ENCODE measurements at regions not wholly inside any gene's neighbourhood (a gene's known extent, or its start where the extent isn't known, plus 50 kb on each side); places are given as distances from the start of the nearest gene placed in this dataset.

DNA sequence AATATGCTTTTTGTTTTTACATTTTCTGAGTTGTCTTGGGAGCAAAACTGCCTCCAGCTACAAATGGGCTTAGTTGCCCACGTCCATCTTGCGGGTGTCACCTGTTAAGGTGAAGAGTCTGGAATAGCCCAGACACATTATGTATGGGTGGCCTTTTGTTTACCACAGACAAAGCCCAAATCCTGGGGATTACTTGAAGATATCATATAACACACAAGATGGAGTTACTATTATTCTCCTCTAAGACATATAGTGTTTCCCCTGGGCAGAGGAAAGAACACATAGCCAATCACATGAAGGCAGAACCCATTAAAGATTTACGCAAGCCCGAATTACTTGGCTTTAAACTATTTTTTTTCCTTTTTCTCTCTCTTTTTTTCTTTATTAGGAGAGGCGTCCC, 625.6 kb upstream of the FAM241A start:
- no peak overlapping the region for H2AFZ ChIP-seq (ENCODE audit: control insufficient read depth, low read depth, low read length)
- H3K27me3 ChIP-seq (replicated peaks in 1 of 2; ENCODE audit: control insufficient read depth in 2 of 2, insufficient read depth in 2 of 2, low read length in 1 of 2): no peaks in the 10 kb centered on the region
- intact Hi-C loops (cut with micrococcal nuclease; ENCODE audit: unreplicated experiment): no loop called here
- H3K9me3 ChIP-seq (replicated peaks; ENCODE audit: control insufficient read depth, insufficient read depth, low read length): no peaks in the 10 kb centered on the region
- no peaks in the 10 kb centered on the region for H3K36me3 ChIP-seq (ENCODE audit: control insufficient read depth in 2 of 2, insufficient read depth in 2 of 2, low read length in 1 of 2)
- no peaks in the 10 kb centered on the region for H4K20me1 ChIP-seq (ENCODE audit: control insufficient read depth, insufficient read depth)
- no peaks in the 10 kb centered on the region for H3K79me2 ChIP-seq (ENCODE audit: control insufficient read depth, insufficient read depth, low read length)
- ChIA-PET POLR2A (no interaction called here), CTCF (no interaction called here), SMC1A (ENCODE audit: uncharacterized antibody, unreplicated experiment) (no interaction called here), RAD21 (ENCODE audit: unreplicated experiment) (interaction anchor here (0.5 kb wide), 1 partner anchor 263 kb away, joined by 5 read pairs; no protein-coding TSS in a partner anchor)
- H3K27ac ChIP-seq (ENCODE audit: control insufficient read depth, insufficient read depth): no peak overlapping the region
- 38% methylated on average over 5 of the region's 5 CpGs for WGBS (ENCODE audit: insufficient coverage, insufficient replicate concordance, low lambda C conversion rate, missing lambda C conversion rate)
- no peaks in the 10 kb centered on the region for H3K4me1 ChIP-seq (ENCODE audit: control insufficient read depth, insufficient read depth, low read length)
- no peak overlapping the region for H3K9ac ChIP-seq (ENCODE audit: control insufficient read depth, insufficient read depth, low read length)
- DNase-seq (ENCODE audit: low read depth, low spot score) (no peak), ATAC-seq (no peak), FAIRE-seq (no peak)
- no peak overlapping the region for H3K4me3 ChIP-seq
- in situ Hi-C loops (cut with MboI): no loop called here
- no TSS peak for BruUV-seq (replicated peaks)
- no peak overlapping the region for H3K4me2 ChIP-seq (ENCODE audit: control insufficient read depth, insufficient read depth)
- TF ChIP-seq, protein P1, sequence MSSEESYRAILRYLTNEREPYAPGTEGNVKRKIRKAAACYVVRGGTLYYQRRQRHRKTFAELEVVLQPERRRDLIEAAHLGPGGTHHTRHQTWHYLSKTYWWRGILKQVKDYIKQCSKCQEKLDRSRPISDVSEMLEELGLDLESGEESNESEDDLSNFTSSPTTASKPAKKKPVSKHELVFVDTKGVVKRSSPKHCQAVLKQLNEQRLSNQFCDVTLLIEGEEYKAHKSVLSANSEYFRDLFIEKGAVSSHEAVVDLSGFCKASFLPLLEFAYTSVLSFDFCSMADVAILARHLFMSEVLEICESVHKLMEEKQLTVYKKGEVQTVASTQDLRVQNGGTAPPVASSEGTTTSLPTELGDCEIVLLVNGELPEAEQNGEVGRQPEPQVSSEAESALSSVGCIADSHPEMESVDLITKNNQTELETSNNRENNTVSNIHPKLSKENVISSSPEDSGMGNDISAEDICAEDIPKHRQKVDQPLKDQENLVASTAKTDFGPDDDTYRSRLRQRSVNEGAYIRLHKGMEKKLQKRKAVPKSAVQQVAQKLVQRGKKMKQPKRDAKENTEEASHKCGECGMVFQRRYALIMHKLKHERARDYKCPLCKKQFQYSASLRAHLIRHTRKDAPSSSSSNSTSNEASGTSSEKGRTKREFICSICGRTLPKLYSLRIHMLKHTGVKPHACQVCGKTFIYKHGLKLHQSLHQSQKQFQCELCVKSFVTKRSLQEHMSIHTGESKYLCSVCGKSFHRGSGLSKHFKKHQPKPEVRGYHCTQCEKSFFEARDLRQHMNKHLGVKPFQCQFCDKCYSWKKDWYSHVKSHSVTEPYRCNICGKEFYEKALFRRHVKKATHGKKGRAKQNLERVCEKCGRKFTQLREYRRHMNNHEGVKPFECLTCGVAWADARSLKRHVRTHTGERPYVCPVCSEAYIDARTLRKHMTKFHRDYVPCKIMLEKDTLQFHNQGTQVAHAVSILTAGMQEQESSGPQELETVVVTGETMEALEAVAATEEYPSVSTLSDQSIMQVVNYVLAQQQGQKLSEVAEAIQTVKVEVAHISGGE (CRISPR knock-in tag; IDR thresholded peaks at IDR 0.05): no peak
- no peak for TF ChIP-seq MTA3 (IDR thresholded peaks at IDR 0.05; ENCODE audit: borderline replicate concordance, low read length)
- TF ChIP-seq CHD1 (IDR thresholded peaks at IDR 0.05; ENCODE audit: low read depth, low read length): no peak
- no peak for TF ChIP-seq IKZF2 (IDR thresholded peaks at IDR 0.05)
- TF ChIP-seq, protein P2, sequence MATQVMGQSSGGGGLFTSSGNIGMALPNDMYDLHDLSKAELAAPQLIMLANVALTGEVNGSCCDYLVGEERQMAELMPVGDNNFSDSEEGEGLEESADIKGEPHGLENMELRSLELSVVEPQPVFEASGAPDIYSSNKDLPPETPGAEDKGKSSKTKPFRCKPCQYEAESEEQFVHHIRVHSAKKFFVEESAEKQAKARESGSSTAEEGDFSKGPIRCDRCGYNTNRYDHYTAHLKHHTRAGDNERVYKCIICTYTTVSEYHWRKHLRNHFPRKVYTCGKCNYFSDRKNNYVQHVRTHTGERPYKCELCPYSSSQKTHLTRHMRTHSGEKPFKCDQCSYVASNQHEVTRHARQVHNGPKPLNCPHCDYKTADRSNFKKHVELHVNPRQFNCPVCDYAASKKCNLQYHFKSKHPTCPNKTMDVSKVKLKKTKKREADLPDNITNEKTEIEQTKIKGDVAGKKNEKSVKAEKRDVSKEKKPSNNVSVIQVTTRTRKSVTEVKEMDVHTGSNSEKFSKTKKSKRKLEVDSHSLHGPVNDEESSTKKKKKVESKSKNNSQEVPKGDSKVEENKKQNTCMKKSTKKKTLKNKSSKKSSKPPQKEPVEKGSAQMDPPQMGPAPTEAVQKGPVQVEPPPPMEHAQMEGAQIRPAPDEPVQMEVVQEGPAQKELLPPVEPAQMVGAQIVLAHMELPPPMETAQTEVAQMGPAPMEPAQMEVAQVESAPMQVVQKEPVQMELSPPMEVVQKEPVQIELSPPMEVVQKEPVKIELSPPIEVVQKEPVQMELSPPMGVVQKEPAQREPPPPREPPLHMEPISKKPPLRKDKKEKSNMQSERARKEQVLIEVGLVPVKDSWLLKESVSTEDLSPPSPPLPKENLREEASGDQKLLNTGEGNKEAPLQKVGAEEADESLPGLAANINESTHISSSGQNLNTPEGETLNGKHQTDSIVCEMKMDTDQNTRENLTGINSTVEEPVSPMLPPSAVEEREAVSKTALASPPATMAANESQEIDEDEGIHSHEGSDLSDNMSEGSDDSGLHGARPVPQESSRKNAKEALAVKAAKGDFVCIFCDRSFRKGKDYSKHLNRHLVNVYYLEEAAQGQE (IDR thresholded peaks at IDR 0.05; ENCODE audit: low read depth, low read length): no peak
- TF ChIP-seq WRNIP1 (IDR thresholded peaks at IDR 0.05; ENCODE audit: borderline replicate concordance, low read depth, low read length): no peak
- TF ChIP-seq, protein P3, sequence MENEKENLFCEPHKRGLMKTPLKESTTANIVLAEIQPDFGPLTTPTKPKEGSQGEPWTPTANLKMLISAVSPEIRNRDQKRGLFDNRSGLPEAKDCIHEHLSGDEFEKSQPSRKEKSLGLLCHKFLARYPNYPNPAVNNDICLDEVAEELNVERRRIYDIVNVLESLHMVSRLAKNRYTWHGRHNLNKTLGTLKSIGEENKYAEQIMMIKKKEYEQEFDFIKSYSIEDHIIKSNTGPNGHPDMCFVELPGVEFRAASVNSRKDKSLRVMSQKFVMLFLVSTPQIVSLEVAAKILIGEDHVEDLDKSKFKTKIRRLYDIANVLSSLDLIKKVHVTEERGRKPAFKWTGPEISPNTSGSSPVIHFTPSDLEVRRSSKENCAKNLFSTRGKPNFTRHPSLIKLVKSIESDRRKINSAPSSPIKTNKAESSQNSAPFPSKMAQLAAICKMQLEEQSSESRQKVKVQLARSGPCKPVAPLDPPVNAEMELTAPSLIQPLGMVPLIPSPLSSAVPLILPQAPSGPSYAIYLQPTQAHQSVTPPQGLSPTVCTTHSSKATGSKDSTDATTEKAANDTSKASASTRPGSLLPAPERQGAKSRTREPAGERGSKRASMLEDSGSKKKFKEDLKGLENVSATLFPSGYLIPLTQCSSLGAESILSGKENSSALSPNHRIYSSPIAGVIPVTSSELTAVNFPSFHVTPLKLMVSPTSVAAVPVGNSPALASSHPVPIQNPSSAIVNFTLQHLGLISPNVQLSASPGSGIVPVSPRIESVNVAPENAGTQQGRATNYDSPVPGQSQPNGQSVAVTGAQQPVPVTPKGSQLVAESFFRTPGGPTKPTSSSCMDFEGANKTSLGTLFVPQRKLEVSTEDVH (IDR thresholded peaks at IDR 0.05; ENCODE audit: low read depth, partially characterized antibody): no peak
- no peak for TF ChIP-seq IKZF1 (conservative IDR thresholded peaks at IDR 0.05)
- TF ChIP-seq, protein P4, sequence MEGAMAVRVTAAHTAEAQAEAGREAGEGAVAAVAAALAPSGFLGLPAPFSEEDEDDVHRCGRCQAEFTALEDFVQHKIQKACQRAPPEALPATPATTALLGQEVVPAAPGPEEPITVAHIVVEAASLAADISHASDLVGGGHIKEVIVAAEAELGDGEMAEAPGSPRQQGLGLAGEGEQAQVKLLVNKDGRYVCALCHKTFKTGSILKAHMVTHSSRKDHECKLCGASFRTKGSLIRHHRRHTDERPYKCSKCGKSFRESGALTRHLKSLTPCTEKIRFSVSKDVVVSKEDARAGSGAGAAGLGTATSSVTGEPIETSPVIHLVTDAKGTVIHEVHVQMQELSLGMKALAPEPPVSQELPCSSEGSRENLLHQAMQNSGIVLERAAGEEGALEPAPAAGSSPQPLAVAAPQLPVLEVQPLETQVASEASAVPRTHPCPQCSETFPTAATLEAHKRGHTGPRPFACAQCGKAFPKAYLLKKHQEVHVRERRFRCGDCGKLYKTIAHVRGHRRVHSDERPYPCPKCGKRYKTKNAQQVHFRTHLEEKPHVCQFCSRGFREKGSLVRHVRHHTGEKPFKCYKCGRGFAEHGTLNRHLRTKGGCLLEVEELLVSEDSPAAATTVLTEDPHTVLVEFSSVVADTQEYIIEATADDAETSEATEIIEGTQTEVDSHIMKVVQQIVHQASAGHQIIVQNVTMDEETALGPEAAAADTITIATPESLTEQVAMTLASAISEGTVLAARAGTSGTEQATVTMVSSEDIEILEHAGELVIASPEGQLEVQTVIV (IDR thresholded peaks at IDR 0.05; ENCODE audit: borderline replicate concordance, partially characterized antibody): no peak
- TF ChIP-seq, protein P5, sequence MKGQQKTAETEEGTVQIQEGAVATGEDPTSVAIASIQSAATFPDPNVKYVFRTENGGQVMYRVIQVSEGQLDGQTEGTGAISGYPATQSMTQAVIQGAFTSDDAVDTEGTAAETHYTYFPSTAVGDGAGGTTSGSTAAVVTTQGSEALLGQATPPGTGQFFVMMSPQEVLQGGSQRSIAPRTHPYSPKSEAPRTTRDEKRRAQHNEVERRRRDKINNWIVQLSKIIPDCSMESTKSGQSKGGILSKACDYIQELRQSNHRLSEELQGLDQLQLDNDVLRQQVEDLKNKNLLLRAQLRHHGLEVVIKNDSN (IDR thresholded peaks at IDR 0.05; ENCODE audit: borderline replicate concordance, extremely low read length, insufficient read depth, low read depth, low read length): no peak
- TF ChIP-seq GATAD2B (conservative IDR thresholded peaks at IDR 0.05; ENCODE audit: low read depth): no peak
